Keratinocyte (primary cell): ENCODE measurements at regions not wholly inside any gene's neighbourhood (a gene's known extent, or its start where the extent isn't known, plus 50 kb on each side); places are given as distances from the start of the nearest gene placed in this dataset.

Experiments used
- DNase-seq: peaks from one replicate; pipeline ENCODE4 v3.0.0-alpha.2; 2011; ENCODE audit warnings: low read depth, missing footprints, low spot score
- FAIRE-seq: peaks from 2 replicates; lab custom pipeline; 2011; peaks lifted over from hg19 to GRCh38; lab: Jason Lieb, UNC
- H2AFZ ChIP-seq: 2 replicates; pipeline ENCODE4 v1.6.0; 2012; ENCODE audit warnings: low read length, control low read depth, inconsistent platforms; ENCODE audit not compliant: control insufficient read depth
- H3K27ac ChIP-seq: 2 replicates; pipeline ENCODE4 v1.5.1; 2011; ENCODE audit warnings: low read length; ENCODE audit not compliant: control insufficient read depth, insufficient read depth
- H3K27me3 ChIP-seq: 3 replicates; pipeline ENCODE4 v1.6.0; 2011; ENCODE audit warnings: low read length; ENCODE audit not compliant: control insufficient read depth, insufficient read depth; ENCODE audit errors: extremely low read depth
- H3K36me3 ChIP-seq, 2 experiments: 2 replicates in 1 of 2; 3 replicates in 1 of 2; pipeline ENCODE4 v1.5.1; 2011; ENCODE audit warnings: low read length in 2 of 2, mild to moderate bottlenecking in 1 of 2; ENCODE audit not compliant: control insufficient read depth in 2 of 2, insufficient read depth in 2 of 2; ENCODE audit errors: extremely low read depth in 1 of 2
- H3K4me1 ChIP-seq: 3 replicates; pipeline ENCODE4 v1.5.1; 2011; ENCODE audit warnings: low read length; ENCODE audit not compliant: control insufficient read depth, insufficient read depth; ENCODE audit errors: extremely low read depth
- H3K4me2 ChIP-seq: 3 replicates; pipeline ENCODE4 v1.6.0; 2011; ENCODE audit warnings: low read depth, low read length; ENCODE audit not compliant: control insufficient read depth, insufficient read depth; ENCODE audit errors: extremely low read depth
- H3K4me3 ChIP-seq, 3 experiments: fragments of 200-600 bp in 1 of 3; sonication (generic) in 1 of 3; 2 replicates in 2 of 3; 3 replicates in 1 of 3; pipeline ENCODE4 v1.5.1; 2011 to 2016; ENCODE audit warnings: low read length in 3 of 3, mild to moderate bottlenecking in 3 of 3, control low read depth in 2 of 3, inconsistent platforms in 1 of 3, low read depth in 1 of 3, mixed read lengths in 1 of 3, mixed run types in 1 of 3, moderate library complexity in 1 of 3; ENCODE audit not compliant: control insufficient read depth in 2 of 3, insufficient read depth in 2 of 3; ENCODE audit errors: extremely low read depth in 1 of 3
- H3K79me2 ChIP-seq: 2 replicates; pipeline ENCODE4 v1.6.0; 2012; ENCODE audit warnings: low read length; ENCODE audit not compliant: control insufficient read depth, insufficient read depth
- H3K9ac ChIP-seq: 3 replicates; pipeline ENCODE4 v1.6.0; 2011; ENCODE audit warnings: low read length; ENCODE audit not compliant: control insufficient read depth, insufficient read depth; ENCODE audit errors: extremely low read depth
- H3K9me1 ChIP-seq: 3 replicates; pipeline ENCODE4 v1.6.0; 2011; ENCODE audit warnings: low read length; ENCODE audit not compliant: control insufficient read depth, insufficient read depth; ENCODE audit errors: extremely low read depth
- H3K9me3 ChIP-seq: 2 replicates; pipeline ENCODE4 v1.5.1; 2012; ENCODE audit warnings: low read depth, low read length; ENCODE audit not compliant: control insufficient read depth
- H4K20me1 ChIP-seq: 3 replicates; pipeline ENCODE4 v1.6.0; 2011; ENCODE audit warnings: low read length; ENCODE audit not compliant: control insufficient read depth, insufficient read depth; ENCODE audit errors: extremely low read depth
- EZH2 ChIP-seq: IDR thresholded peaks from one replicate; pipeline ENCODE4 v1.6.1; 2012; ENCODE audit warnings: inconsistent platforms, mild to moderate bottlenecking, low read length, moderate library complexity
- dilution Hi-C: fragments of 300-500 bp; cut with MboI; formaldehyde crosslinking; loops from one replicate; pipeline ENCODE4 v1.7.0; 2020; ENCODE audit warnings: low sequenced_read_pairs; ENCODE audit not compliant: extremely low pct_ligation_motif_present
- TF ChIP-seq, protein P1 (sequence below), 3 experiments: IDR thresholded peaks in 1 of 3; conservative IDR thresholded peaks in 1 of 3; optimal IDR thresholded peaks in 1 of 3; 2 replicates in 2 of 3; 3 replicates in 1 of 3; pipeline versions ENCODE3 to v1.5.1; 2011; ENCODE audit warnings: low read length in 3 of 3, mild to moderate bottlenecking in 3 of 3, moderate library complexity in 2 of 3, control low read depth in 1 of 3, inconsistent platforms in 1 of 3; ENCODE audit not compliant: insufficient read depth in 2 of 3; ENCODE audit errors: extremely low read depth in 1 of 3

- no peak for FAIRE-seq
- Histone ChIP-seq H3K4me2 (no peak overlapping the region), H4K20me1 (no peaks in the 10 kb centered on the region), H3K4me3 (no peak overlapping the region), H3K36me3 (no peaks in the 10 kb centered on the region), H3K9ac (no peak overlapping the region), H2AFZ (no peak overlapping the region), H3K27ac (no peak overlapping the region), H3K9me1 (no peaks in the 10 kb centered on the region), H3K4me1 (no peaks in the 10 kb centered on the region), H3K27me3 (no peaks in the 10 kb centered on the region), H3K9me3 (no peaks in the 10 kb centered on the region), H3K79me2 (no peaks in the 10 kb centered on the region)
- dilution Hi-C loops: no loop called here
- no peak for DNase-seq
- TF ChIP-seq, protein P1, sequence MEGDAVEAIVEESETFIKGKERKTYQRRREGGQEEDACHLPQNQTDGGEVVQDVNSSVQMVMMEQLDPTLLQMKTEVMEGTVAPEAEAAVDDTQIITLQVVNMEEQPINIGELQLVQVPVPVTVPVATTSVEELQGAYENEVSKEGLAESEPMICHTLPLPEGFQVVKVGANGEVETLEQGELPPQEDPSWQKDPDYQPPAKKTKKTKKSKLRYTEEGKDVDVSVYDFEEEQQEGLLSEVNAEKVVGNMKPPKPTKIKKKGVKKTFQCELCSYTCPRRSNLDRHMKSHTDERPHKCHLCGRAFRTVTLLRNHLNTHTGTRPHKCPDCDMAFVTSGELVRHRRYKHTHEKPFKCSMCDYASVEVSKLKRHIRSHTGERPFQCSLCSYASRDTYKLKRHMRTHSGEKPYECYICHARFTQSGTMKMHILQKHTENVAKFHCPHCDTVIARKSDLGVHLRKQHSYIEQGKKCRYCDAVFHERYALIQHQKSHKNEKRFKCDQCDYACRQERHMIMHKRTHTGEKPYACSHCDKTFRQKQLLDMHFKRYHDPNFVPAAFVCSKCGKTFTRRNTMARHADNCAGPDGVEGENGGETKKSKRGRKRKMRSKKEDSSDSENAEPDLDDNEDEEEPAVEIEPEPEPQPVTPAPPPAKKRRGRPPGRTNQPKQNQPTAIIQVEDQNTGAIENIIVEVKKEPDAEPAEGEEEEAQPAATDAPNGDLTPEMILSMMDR (optimal IDR thresholded peaks at IDR 0.05 in 1 of 3, IDR thresholded peaks at IDR 0.05 in 1 of 3, conservative IDR thresholded peaks at IDR 0.05 in 1 of 3; ENCODE audit: extremely low read depth in 1 of 3, insufficient read depth in 2 of 3, low read length in 3 of 3): no peak
- TF ChIP-seq EZH2: no peak
These were observed 106.0 kb upstream of the NDST4 start for GRCh38 chr4:115219315-115219860.

DNA sequence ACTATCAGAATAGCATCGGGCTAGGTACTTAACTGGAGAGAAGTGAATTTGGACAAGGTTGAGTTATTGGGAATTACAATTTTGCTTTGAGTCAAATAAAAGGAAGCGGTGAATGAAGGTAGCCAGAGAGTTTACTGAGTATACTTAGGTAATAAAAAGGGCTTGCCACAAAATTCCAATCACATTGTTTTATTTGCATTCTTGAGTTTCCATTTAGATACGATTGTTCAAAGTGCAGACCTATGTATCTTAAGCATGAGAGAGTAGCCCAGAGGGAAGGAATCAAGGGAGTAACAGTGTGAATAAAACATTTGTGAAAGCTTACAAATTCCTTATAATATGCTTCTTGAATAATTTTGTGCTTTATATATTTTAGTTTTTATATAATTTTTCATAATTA, 102.5 kb upstream of the NDST4 start:
- H3K79me2 ChIP-seq: no peaks in the 10 kb centered on the region
- DNase-seq: no peak
- no peaks in the 10 kb centered on the region for H3K9me3 ChIP-seq
- H3K4me1 ChIP-seq: no peaks in the 10 kb centered on the region
- no peaks in the 10 kb centered on the region for H3K9me1 ChIP-seq
- H3K9ac ChIP-seq: no peak overlapping the region
- no peak overlapping the region for H3K27ac ChIP-seq
- no peaks in the 10 kb centered on the region for H3K27me3 ChIP-seq
- FAIRE-seq: no peak
- dilution Hi-C loops: no loop called here
- no peak overlapping the region for H3K4me3 ChIP-seq
- no peak overlapping the region for H2AFZ ChIP-seq
- no peaks in the 10 kb centered on the region for H3K36me3 ChIP-seq
- no peak overlapping the region for H3K4me2 ChIP-seq
- no peaks in the 10 kb centered on the region for H4K20me1 ChIP-seq
- TF ChIP-seq, protein P1 (optimal IDR thresholded peaks at IDR 0.05 in 1 of 3, IDR thresholded peaks at IDR 0.05 in 1 of 3, conservative IDR thresholded peaks at IDR 0.05 in 1 of 3; ENCODE audit: extremely low read depth in 1 of 3, insufficient read depth in 2 of 3, low read length in 3 of 3): no peak
- no peak for TF ChIP-seq EZH2
